Type B pancreatic cell (in vitro differentiated cells): ENCODE measurements at regions not wholly inside any gene's neighbourhood (a gene's known extent, or its start where the extent isn't known, plus 50 kb on each side); places are given as distances from the start of the nearest gene placed in this dataset.
"Not testable (repeated sequence)": the region's sequence is repeated elsewhere in the genome, so short reads cannot be mapped to it uniquely, and the experiment has no call there.

Source experiments
- DNase-seq: peaks from one replicate; pipeline ENCODE4 v3.0.0; 2021; ENCODE audit warnings: mixed read lengths; ENCODE audit not compliant: unreplicated experiment; ENCODE audit errors: extremely low spot score
- H3K27ac Mint-ChIP-seq: 2 replicates; pipeline ENCODE4 v1.8.0; 2021; ENCODE audit warnings: mild to moderate bottlenecking, mixed read lengths
- H3K27me3 Mint-ChIP-seq: 2 replicates; pipeline ENCODE4 v1.8.0; 2021; ENCODE audit warnings: mixed read lengths
- H3K36me3 Mint-ChIP-seq: 2 replicates; pipeline ENCODE4 v1.8.0; 2021; ENCODE audit warnings: mixed read lengths
- H3K4me1 Mint-ChIP-seq: one replicate; pipeline ENCODE4 v1.8.0; 2021; ENCODE audit warnings: mixed read lengths; ENCODE audit not compliant: unreplicated experiment
- H3K4me3 Mint-ChIP-seq: 2 replicates; pipeline ENCODE4 v1.8.0; 2021; ENCODE audit warnings: mild to moderate bottlenecking, mixed read lengths
- H3K9me3 Mint-ChIP-seq: 2 replicates; pipeline ENCODE4 v1.8.0; 2021; ENCODE audit warnings: mixed read lengths
- CTCF ChIP-seq: fragments of 200-600 bp; sonication (generic); conservative IDR thresholded peaks from 2 replicates; pipeline ENCODE4 v1.5.0; 2021; ENCODE audit warnings: antibody characterized with exemption, mild to moderate bottlenecking

GRCh38 chr5:164504141-164504772, 998.8 kb downstream of the MAT2B start:
- no peak for DNase-seq
- Mint-ChIP-seq H3K27ac (no peak overlapping the region), H3K36me3 (no peaks in the 10 kb centered on the region), H3K4me1 (peaks cover 8% of the 10 kb centered on the region), H3K4me3 (no peak overlapping the region), H3K27me3 (peaks cover 5% of the 10 kb centered on the region), H3K9me3 (no peaks in the 10 kb centered on the region)
- peak; percentile 91 for TF ChIP-seq CTCF

GRCh38 chr5:164505791-164506190, 1000.4 kb downstream of the MAT2B start:
- Mint-ChIP-seq H3K27ac (no peak overlapping the region), H3K27me3 (peaks cover 5% of the 10 kb centered on the region), H3K36me3 (no peaks in the 10 kb centered on the region), H3K9me3 (no peaks in the 10 kb centered on the region), H3K4me3 (no peak overlapping the region), H3K4me1 (peaks cover 8% of the 10 kb centered on the region)
- no peak for DNase-seq
- TF ChIP-seq CTCF: no peak

GRCh38 chr5:164518067-164518740, 1012.8 kb downstream of the MAT2B start:
- Mint-ChIP-seq H3K27me3 (peaks cover 2% of the 10 kb centered on the region), H3K4me1 (peaks cover 8% of the 10 kb centered on the region), H3K36me3 (peaks cover 3% of the 10 kb centered on the region), H3K27ac (no peak overlapping the region), H3K9me3 (peaks cover 3% of the 10 kb centered on the region), H3K4me3 (no peak overlapping the region)
- no peak for DNase-seq
- no peak for TF ChIP-seq CTCF

DNA sequence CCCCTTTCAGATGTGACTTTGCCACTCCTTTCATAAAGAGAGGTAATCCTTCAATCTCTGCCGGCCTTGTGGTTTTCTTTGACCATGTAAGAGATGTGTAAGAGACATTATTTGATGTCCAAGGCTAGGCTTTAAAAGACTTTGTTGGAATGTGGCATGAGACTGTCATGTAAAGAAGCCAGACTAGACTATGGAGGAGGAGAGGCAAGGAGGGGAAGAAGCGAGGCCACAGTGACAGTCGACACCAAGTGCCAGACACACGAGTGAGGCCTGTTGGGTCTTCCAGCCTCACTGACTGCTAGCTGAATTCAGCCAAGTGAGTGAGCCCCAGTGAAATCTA, 1013.3 kb downstream of the MAT2B start:
- Mint-ChIP-seq H3K4me1 (peaks cover 8% of the 10 kb centered on the region), H3K4me3 (no peak overlapping the region), H3K9me3 (no peaks in the 10 kb centered on the region), H3K27me3 (no peaks in the 10 kb centered on the region), H3K27ac (no peak overlapping the region), H3K36me3 (no peaks in the 10 kb centered on the region)
- DNase-seq: no peak
- no peak for TF ChIP-seq CTCF

DNA sequence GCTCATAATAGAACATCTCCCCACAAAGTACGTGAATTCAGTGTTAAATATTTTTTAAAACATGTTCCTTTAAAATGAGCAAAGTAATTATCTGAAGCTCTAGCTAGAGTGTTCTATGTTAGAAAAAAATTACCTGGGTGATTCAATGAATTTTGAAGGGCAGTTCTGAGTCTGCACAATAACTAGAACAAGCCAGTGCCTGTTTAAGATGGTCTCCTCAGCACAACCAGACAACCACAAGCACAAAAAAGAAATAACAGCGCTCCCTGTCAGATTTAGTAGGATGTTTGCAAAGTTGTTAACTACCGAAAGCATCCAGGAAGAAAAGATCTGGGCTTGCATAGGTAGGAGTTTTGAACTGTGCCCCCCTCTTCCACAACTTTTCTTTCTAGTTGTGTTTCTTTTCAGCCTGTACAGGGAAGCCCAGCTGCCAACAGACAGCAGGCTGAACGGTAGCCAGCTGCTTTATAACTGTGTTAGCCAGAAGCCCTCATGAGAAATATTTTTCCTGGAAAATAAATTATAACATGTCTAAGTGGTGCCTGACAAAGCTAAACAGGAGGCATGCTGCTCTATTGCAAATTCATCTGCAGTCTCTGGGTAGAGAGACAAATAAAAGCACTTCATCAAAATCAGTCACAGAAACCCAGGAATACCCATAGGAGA, 1026.9 kb downstream of the MAT2B start:
- no peaks in the 10 kb centered on the region for H3K36me3 Mint-ChIP-seq
- TF ChIP-seq CTCF: no peak
- peaks cover 10% of the 10 kb centered on the region for H3K4me1 Mint-ChIP-seq
- H3K27ac Mint-ChIP-seq: peak overlapping the region; percentile 15
- no peaks in the 10 kb centered on the region for H3K27me3 Mint-ChIP-seq
- no peaks in the 10 kb centered on the region for H3K9me3 Mint-ChIP-seq
- DNase-seq: no peak
- peak overlapping the region; percentile 31 for H3K4me3 Mint-ChIP-seq

- not testable (repeated sequence) for H3K27ac Mint-ChIP-seq, H3K4me3 Mint-ChIP-seq, H3K27me3 Mint-ChIP-seq, H3K36me3 Mint-ChIP-seq, H3K9me3 Mint-ChIP-seq, DNase-seq
- H3K4me1 Mint-ChIP-seq: peaks cover 10% of the 10 kb centered on the region
Measured at GRCh38 chr5:164533426-164533825, 1028.0 kb downstream of the MAT2B start.
